GM19455 (cell line): ENCODE measurements at regions not wholly inside any gene's neighbourhood (a gene's known extent, or its start where the extent isn't known, plus 50 kb on each side); places are given as distances from the start of the nearest gene placed in this dataset.

ENCODE experiments used
- ATAC-seq: cut with Tn5 transposase; IDR thresholded peaks from one replicate; pipeline ENCODE4 v1.9.1; 2021; ENCODE audit not compliant: unreplicated experiment

DNA sequence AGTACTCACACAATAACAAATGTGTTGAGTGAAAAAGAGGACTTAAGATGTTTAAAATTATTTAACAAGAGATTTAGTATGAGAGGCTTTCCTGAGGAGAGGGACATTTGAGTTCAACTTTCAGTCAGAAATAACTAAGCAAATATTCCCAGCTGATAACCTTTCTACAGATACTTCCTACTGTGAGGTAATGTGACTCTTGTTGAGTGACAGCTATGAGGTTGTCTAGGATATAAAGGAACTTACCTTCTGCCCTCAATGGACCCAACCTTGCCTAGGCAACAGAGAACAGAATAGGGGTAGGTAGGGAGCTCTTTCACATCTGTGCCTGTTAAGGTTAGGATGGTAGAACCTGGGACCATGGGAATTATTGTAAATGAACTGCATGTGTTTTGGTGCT lies 54.7 kb downstream of the GLUD2 start:
- ATAC-seq, result no peak

DNA sequence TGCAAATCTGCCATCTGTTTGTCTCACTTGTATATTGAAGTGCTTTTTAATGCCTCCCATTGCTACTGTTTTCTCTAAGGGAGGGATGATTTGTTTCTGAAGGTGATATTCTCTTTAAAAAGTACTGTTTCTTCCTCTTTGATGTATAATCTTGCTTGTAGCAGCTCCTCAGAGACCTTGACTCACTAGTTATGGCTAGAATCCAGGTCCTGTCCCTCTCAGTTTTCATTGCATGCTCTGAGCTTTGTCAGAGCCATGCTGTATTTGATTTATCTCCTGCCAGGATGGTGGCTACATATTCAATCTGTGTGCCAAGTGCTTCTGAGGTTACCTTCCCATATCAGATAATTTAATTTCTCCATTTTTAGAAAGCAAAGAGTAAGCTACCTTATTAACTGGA lies 56.0 kb downstream of the GLUD2 start:
- no peak for ATAC-seq

DNA sequence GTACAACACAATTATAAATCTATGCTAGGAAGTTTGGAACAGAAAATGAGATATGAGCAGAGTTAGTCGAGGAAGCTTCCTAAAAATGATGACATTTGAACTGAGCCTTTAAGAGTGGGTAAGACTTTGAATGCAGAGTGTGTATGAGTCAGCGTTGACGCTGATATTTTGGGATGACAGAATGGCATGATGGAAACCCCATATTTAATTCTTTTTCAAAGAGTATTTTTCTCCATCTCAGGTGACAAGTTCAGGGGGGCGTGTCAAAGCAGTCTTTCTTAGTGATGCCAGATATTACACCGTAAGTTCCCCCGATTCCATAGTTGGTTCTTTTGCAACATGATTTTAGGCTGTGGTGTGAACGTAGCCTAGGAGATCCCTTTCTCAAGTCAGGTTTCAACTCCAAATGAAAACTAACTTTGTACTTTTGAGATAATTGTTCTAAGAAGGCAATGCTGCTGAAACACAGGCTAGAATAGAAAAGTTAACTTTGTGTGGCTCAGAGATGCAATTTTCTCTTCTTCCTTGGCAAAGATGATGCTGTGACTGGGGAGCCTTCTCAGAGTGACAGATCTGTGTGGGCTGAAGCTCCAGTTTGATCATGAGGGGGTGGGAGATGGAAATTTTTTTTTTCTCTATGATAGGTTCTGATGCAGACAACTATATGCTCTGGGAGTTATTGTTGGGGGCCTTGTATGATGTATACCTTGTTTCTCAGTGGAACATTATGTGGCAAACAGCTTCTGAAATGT lies 59.2 kb downstream of the GLUD2 start:
- no peak for ATAC-seq

DNA sequence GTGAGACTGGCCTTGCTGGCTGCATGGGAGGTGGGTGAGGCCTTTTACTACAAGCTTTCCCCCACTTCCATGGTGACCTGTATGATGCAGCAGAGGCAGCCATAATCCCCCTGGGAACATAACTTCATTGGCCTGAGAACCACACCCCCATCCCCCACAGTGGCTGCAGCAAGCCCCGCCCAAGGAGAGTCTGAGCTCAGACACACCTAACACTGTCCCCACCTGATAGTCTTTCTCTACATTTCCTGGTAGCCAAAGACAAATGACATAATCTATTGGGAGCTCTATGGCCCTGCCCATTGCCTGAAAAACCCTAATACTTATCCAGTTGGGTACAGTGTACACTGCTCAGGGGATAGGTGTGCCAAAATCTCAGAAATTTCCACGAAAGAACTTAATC lies 62.6 kb downstream of the GLUD2 start:
- no peak for ATAC-seq

DNA sequence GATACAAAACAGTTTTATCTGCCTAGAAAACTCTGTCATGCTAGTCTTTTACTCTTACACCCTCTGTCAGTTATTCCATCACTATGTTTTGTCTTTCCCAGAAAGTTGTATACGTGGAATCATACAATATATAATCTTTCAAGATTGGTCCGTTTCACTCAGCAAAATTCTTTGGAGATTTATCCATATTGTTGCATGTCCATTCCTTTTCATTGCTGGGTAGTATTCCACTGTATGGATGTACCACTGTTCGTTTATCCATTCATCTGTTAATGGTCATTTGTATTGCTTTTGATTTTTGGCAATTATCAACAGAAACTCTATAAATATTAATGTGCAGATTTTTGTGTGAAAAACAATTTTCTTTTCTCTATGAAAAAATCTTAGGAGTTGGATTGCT lies 63.1 kb downstream of the GLUD2 start:
- no peak for ATAC-seq

DNA sequence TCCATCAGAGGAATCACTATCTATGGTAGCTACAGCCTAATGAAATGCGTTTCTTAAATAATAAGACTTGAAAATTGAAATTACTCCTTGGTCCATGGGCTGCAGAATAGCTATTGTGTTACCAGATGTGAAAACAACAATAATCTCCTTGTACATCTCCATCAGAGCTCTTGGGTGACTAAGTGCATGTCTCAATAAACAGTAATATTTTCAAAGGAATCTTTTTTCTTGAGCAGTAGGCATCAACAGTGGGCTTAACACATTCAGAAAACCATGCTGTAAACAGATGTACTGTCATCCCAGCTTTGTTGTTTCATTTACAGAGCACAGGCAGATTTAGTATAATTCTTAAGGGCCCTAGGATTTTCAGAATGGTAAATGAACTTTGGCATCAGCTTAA lies 67.3 kb downstream of the GLUD2 start:
- ATAC-seq, result no peak

DNA sequence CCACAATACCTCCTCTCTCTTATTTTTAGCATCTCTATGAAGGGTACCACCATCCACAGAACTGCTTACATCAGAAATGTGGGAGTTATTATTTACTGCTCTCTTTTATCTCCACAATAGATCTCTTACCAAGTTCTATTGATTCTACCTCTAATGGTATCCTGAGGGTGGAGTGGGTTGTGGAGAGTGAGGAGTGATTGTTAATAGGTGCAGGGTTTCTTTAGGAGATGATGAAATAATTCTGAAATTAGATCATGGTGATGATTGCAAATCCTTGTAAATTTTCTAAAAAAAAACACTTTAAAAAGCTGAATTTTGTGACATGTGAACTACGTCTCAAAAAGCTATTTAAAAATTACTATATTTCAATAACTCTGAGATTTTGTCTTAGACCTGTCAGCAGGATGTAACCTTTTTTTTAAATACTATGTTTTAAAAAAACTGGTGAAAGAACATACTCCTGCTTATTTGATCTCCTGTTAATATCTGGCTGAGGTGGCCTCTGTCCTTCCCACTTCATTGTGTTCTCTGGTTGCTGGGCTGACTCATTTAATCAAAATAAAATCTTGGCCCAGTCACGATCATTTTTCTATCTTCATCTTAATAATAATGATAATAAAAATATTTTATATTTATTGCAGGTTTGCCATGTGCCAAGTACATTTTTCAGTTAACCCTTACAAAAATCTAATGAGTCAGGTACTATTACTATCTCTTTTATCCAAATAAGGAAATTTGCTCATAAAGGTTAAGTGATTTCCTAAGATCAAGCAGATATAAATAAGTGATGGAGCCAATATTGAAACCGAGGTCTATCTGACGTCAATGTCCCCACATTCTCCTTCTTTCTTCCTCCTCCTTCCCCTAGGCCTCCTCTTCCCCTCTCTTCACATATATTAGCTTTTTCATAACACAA lies 73.5 kb downstream of the GLUD2 start:
- no peak for ATAC-seq

DNA sequence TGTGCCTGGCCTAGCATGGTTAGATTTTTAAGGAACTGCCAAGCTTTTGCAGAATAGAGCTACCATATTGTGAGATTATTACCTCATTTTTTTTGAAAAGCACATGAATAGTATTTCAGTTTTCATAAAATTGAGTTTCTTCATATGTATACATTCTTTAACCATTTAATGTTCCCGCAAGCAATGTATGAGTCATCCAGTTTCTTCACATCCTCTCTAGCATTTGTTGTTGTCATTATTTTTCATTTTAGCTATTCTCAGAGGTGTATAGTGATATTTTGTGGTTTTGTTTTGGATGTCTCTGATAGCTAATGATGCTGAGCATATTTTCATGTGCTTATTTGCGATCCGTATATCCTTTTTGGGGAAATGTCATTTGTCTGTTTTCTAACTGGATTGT lies 74.9 kb downstream of the GLUD2 start:
- no peak for ATAC-seq

DNA sequence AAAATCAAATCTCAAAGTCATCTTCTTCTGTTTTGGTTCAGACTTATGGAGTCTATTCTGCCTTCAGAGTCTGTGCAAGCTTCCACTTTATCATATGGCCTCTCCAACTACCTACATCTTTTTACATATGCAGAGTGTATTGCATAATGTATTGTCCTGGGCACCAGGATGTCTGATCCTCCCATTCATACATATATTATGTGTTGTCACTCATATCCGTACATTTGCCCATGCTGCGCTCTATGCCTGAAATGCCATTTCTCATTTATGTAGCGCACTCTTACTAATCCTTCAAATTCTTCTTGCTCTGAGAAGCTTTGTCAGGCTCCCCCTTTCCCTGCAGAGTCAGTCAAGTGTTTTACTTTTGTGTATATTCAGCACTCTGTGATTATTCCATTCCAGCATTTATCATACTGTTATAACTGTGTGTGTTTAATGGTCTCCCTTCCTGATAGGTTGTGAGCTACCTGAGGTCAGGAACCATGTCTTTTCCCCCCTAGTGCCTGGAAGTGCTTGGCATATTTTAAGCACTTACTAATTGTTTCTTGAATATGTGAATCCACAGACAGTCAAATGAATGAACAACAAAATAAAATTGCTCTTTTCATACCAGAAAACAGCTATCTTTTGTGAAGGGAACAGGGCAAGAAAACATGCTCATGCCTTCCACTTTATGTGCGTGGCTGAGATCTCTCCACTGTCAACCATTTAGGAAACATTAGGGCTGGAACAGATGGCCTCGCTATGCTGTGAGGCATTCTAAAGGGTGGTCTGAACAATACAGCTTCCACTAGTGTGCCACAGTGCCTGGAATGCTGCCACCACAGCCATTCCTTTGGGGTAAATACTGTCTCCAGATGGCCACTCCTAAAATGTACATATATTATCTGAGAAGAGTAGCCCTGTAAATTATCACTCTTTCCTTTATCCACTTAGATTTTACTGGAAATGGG lies 81.8 kb downstream of the GLUD2 start:
- no peak for ATAC-seq

DNA sequence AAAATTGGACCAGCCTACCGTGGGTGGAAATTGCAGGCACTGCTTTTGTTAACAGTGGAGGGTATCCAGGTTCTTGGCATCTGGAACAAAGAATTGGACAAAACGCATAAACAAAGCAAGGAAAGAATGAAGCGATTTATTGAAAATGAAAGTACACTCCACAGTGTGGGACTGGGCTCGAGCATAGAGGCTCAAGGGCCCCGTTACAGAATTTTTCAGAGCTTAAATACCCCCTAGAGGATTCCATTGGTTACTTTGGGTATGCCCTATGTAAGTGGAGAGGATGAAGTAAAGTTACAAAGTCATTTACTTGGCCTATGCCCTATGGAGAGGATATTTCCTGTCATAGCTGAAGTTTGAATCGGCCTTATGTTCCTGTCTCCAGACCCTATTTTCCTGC lies 85.3 kb downstream of the GLUD2 start:
- ATAC-seq, result no peak

DNA sequence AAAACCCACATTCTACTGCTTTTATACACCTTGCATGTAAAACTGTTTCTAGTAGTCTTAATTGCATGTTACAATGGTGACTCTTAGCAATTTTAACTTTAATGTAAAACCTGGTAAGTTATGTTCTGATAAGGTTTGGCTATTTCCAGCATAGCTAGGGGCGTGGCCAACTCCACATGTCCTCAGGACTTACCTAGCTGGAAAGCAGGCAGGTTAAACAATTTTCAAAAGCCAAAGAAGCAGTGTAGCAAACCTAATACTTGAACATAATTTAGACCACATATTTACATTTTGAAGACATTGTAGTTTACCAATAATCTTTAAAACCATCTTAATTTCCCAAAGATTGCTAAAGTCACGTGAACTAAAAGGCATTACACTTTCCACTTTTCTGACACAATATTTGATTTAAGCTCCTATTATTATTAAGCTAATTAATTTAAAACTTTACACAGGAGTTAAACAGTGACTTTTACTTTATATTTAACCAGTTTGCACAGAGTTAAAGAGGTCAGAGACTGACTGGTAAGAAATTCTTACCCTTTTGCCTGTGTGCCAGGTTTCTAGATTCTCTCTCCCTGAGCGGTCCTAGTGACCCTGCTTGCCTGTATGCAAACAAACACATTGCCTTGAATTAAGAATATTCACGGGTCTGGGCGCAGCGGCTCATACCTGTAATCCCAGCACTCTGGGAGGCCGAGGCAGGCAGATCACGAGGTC lies 88.2 kb downstream of the GLUD2 start:
- no peak for ATAC-seq

DNA sequence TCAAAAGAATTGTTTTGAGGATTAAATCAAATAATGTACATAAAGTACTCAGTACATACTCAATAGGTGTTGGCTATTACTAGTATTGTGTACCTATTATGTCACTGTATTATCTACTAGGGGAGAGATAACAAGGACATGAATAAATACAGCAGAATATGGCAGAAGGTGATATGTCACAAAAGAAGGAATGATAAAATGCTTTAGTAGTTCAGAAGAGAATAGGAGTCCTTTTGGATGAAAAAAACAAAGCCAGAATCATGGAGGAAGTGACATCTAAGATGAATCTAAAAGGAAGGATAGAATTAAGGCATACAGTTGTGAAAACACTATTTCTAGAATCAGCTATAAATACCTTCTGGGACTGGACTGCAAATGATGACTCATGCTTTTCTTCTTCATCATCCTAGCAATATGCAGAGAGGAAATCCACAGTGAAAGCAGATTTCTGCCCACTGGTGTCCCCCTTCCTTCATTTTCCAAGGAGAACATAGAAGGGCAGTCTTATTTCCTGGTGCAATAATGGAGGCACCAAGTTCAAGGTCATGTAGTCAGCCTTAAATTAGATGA lies 98.7 kb downstream of the GLUD2 start:
- no peak for ATAC-seq

DNA sequence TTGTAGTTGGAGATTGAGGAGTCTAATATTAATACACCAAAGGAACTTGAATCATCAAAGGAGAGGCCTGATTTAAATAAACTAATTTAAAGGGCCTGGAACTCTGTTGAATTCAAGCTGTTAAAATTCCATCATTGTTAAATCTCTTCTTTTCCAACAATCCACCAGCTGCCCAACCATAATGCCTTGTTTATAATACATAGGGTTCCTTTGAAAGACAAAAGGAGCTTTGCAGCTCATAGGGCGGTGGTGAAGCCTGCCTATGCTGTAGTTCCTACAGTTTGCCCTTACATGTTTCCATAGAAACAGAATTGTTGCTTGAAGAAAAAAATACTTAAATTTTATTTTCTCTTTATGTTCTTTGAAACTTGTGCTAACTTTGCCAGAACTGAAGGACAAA lies 102.8 kb downstream of the GLUD2 start:
- ATAC-seq, result no peak

DNA sequence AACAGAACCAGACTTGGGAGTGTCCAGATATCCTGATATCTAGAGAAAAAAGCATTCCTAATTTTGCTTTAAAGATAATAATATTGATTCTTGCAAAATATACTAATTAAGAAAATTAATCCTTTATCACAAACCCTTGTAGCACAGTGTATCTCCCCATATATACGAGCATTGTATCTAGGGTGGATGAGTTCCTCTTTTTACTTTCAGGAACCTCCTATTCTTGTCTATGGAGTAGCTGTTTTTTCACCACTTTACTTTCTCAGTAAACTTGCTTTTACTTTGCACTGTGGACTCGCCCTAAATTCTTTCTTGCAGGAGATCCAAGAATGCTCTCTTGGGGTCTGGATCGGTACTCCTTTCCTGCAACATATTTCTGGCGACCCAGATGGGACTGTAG lies 103.9 kb downstream of the GLUD2 start:
- ATAC-seq, result no peak

DNA sequence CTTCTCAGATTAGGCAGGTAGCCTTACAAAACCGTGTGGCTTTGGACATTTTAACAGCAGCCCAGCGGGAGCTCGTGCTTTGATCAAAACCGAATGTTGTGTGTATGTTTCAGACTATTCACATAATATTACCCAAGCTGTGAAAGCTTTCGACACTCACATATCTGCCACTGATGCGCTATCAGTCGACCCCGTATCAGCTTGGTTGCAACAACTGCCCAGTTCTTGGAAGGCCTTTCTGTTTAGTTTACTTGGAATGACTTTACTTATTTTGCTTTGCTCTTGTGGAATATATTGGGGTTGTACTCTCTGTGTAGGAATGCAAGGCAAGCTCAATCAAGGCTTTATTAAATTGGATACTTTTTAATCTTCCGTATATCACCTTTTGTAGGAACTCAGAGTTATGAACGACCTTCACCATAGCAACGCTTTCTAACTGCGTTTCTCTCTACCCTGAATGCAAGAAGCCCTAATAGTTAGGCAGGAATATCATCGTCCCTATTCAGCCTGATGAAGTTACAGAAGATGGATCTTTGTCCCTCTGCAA lies 107.5 kb downstream of the GLUD2 start:
- ATAC-seq, result no peak

DNA sequence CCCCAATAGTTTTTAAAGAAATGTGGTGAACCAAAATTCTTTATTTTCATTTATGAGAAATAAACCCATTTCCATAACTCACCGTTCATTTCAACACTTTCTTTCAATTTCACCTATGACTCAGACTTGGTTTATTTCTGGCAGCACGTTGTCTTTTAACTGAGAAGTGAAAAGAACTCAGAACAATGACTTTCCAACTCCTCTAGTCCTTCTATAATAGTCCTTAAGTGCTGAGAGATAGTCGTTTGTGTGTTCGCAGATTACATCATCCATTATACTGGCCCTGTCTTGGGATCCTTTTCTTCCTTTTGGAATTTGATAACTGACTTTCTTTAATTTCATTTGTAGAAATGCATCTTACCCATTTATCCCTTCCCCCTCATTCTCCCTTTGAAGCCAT lies 113.6 kb downstream of the GLUD2 start:
- peak; percentile 77 for ATAC-seq

DNA sequence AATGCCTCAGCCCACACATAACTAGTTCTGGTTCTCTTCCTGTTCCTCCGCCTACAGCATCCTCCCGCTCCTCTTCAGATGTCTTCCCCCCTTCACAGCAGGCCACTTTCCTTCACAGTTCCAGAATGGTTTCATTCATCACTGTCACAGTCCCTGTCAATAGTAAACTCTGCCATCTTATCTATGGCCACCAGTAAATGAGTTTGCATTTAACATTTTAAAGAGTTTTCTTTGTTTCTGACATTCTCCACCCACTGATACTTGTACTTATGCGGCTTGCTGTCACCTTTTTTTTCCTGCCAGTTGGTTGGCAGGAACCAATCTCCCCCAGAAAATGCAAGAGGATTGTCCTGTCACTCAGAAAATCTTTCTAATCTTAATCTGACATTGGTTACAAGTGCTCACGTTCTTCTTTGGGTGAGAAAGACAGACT lies 114.1 kb downstream of the GLUD2 start:
- peak; percentile 49 for ATAC-seq

DNA sequence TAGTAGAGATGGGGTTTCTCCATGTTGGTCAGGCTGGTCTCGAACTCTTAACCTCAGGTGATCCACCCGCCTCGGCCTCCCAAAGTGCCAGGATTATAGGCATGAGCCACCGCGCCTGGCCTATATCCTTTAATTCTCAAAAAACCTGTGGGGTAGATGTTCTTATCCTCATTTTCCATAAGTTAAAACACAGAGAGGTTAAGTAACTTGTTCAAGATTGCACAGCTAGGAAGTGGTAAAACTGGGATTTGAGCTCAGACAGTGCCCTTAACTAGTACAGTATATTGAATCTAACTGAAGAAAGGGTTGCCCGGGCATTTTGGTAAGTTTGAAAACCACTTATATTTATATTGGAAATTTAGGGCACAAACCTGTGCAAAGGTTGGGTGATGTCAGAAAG lies 116.0 kb downstream of the GLUD2 start:
- no peak for ATAC-seq

DNA sequence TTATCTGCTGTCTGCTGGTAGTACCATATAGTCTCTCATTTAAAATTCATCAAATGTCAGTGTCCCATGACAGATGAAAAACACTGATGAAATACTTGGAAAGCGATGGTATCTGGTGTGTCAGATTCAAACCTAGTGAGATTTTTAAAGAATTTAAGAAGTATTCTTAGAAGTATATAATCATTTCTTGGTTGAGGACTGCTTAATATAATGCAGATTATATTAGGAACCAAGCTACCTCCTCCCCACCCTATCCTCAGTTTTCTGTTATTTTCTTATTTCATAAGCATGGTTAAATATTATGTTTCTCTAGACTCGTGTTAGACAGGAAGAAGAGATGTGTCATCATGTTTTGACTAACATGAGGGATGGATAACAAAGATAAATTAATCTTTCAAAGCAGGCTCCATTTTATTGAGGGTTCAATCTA lies 118.5 kb downstream of the GLUD2 start:
- no peak for ATAC-seq
